Kidney capillary endothelial cell (primary cell): ENCODE measurements at regions not wholly inside any gene's neighbourhood (a gene's known extent, or its start where the extent isn't known, plus 50 kb on each side); places are given as distances from the start of the nearest gene placed in this dataset.

ENCODE experiments used
- DNase-seq: peaks from one replicate; pipeline ENCODE4 v3.0.0-alpha.2; 2018; ENCODE audit warnings: low spot score

DNA sequence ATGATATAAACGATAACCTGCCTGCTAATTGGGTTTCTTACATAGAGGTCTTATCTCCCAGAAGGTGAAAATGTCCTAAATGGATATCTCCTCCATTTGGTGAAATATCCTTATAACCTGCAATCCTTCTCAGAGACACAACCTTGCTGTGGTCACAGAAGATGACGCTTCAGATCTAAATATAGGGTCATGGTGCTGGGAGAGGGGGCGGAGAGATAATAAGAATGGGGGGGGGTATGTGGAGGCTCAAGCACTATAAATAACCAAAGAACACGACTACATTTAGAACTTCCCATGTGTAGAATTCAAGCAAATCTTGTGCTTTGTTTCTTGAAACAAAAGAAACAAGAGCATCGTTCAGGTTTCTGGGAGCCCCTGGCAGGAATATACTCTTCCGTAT lies 260.6 kb upstream of the ESRRG start:
- DNase-seq: no peak

DNA sequence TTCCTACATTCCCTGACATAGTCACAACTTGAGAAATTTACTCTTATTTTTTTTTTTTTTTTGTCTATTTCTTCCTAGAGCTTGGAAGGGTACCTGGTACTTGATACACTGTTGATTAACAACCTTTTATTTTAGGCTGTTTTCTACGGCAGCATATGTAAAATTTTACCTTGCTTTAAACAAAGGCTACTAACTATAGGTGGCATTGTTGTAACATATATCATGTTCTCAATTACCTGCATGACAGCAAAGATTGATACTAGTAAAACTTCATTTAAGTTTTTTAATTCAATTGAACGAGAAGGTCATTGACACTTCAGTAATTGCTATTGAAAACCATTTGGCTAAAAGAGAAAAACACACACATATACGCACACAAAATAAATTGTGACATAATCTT lies 238.3 kb upstream of the ESRRG start:
- no peak for DNase-seq

DNA sequence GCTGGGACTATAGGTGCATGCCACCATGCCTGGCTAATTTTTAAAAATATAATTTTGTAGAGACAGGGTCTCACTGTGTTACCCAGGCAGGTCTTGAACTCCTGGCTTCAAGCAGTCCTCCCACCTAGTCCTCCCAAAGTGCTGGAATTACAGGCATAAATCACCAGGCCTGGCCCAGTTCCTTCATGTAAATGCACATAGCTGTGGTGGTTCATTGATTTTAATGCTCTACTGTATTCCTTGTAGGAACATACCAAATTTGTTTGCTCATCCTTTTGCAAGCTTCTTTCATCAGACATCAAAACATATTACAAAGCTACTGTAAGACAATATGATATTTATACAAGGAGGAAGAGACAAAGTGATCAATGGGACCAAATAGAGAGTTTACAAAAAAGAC lies 237.5 kb upstream of the ESRRG start:
- DNase-seq: no peak

- no peak for DNase-seq
These were observed 235.3 kb upstream of the ESRRG start for GRCh38 chr1:216958569-216958968.

GRCh38 chr1:216953495-216953894 lies 230.3 kb upstream of the ESRRG start:
- no peak for DNase-seq

GRCh38 chr1:216952864-216953263 lies 229.6 kb upstream of the ESRRG start:
- no peak for DNase-seq

- DNase-seq: no peak
These were observed 222.4 kb upstream of the ESRRG start for GRCh38 chr1:216945538-216946080.

- DNase-seq: no peak
These were observed 221.8 kb upstream of the ESRRG start for GRCh38 chr1:216944864-216945510.

DNA sequence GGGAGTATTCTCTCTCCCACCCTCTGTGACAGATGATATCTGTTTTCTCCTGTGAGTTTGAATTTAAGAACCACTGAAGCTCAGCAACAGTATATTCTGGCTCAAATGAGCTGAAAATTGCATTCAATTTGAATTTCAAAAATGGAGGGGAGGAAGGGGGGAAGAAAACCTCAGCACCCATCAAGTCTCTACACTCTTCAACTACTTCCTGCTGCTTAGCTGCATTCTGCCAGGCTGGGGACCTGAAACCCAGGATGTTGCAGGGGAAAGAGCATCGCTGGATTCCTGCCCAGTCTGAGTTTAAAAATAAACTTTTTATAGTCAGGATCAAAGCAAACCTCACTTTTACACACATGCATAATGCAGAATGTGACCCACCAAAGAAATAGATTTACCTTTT lies 214.3 kb upstream of the ESRRG start:
- no peak for DNase-seq

- DNase-seq: no peak
These were observed 213.6 kb upstream of the ESRRG start for GRCh38 chr1:216936779-216937178.

DNA sequence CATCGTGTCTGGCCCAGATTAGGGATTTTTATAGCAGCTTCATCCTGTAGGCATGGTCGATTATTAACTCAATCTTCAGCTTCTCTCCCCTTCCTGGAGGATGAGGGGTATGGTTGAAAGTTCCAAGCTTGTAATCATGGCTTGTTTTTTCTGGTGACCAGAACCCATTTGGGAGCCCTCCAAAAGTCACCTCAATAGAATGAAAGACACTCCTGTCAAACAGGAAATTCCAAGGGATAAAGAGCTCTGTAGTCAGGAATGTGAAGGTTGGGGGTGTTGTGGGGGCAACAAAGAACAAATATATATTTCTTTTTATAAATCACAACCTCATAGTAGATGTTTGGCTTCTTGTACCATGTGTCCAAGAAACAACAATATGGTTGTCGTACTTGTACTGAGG lies 212.7 kb upstream of the ESRRG start:
- DNase-seq: no peak

DNA sequence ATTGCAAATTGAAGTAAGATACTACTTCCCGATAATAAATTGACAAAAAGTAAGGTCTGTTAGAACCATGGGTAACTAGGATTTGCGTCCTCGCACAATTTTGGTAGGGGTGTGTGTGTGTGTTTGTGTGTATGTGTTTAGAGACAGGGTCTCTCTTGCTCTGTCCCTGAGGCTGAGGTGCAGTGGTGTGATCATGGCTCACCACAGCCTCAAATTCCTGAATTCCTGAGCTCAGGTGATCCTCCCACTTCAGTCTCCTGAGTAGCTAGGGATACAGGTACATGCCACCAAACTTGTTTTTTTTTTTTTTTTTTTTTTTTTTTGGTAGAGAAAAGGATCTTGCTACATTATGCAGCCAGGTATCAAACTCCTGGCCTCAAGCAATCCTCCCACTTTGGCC lies 209.2 kb upstream of the ESRRG start:
- DNase-seq: no peak

DNA sequence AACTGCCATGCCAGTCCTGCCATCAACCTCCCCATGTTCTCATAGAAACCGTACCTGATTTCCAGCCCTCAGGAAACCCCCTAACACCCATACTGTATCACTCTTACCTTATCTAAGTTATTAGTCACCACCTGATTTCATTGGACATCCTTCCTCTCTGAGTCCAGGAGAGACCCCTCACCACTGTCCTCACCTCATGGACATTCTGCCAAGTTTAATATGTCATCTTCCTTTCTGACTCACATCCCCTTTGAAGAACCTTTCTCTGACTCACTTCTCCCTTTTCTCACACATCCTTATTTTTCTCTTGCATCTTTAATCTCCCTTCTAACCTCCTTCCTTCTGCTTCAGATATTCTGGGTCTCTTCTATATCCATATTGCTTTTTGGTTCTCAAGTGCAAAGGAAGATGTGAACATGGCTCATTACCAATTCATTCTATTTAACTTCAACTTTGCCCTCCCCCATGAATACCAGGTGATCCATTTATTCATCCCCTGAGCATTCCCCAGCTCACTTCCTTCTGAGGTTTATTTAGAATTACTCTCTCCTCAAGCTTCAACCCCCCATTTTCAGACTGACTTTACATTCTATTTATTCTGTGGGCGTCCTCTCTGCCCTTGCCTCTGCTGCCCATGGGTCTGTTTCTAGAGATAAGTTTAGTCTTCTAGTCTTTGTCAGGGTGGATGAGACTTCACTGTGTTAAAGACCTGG lies 206.8 kb upstream of the ESRRG start:
- DNase-seq: peak; percentile 65

- DNase-seq: no peak
These were observed 204.4 kb upstream of the ESRRG start for GRCh38 chr1:216927633-216928032.

DNA sequence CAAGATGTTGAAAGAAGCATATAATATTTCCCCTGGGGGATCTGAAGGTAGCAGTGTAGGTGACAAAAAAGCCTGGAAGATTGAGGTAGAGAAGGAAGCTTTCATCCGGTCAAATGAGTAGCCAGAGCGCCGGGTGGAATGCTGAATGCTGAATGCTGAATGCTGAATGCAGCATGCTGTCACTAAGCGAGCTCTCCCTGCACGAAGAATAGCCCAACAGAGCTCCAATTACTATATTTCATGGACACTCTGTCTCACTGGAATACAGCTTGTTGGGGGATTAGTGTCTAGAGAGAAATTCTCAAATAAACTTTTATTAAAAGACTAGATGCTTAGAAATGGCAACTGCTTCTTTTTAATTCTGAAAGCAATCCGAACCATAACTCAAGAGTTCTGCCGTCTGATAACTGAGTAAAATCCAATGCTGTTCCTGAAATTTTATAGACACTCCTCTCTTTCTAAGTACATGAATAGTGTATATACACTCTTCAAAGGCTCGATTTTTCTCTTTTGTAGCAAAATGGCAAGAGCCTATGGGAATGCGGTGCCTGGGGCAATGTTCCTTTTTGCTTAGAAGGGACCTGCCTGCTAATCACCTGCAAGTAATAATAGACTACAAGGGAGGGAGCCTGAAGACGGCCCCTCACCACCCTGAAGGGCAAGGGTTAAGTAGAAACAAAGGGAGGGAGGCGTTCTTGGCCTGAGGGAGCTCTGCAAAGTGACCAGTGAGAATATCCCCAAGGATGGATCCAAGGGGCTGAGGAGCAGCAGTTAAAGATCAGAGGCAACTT lies 203.7 kb upstream of the ESRRG start:
- no peak for DNase-seq

- DNase-seq: no peak
These were observed 202.9 kb upstream of the ESRRG start for GRCh38 chr1:216925962-216926625.

DNA sequence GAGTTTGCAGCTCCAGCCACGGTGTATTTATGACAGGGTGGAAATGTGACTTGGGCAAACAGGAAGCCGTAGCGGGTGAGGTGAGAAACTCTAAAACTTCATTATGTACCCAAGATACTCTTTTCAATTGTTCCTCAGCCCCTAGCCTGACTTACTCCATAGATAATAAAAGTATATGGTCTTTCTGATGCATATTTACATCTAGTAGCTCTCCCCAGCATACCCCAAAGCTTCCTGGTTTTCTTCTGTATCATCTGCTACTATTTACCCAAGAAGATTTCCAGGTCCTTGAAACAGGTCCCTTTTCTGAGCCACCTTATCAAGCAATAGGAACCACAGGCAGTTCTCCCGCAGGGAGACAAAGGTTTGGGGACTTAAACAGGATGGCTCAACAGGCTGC lies 201.5 kb upstream of the ESRRG start:
- no peak for DNase-seq

- no peak for DNase-seq
These were observed 200.4 kb upstream of the ESRRG start for GRCh38 chr1:216923601-216924000.

GRCh38 chr1:216922406-216922805 lies 199.2 kb upstream of the ESRRG start:
- no peak for DNase-seq

GRCh38 chr1:216921866-216922265 lies 198.6 kb upstream of the ESRRG start:
- no peak for DNase-seq

GRCh38 chr1:216919060-216919970 lies 196.1 kb upstream of the ESRRG start:
- no peak for DNase-seq
